Lower leg skin (tissue), 3 donors: ENCODE measurements at regions not wholly inside any gene's neighbourhood (a gene's known extent, or its start where the extent isn't known, plus 50 kb on each side); places are given as distances from the start of the nearest gene placed in this dataset.

ENCODE experiments used
- CTCF ChIP-seq, 3 donors: fragments of 450-650 bp; IDR thresholded peaks; one replicate each; pipeline ENCODE4 v1.5.1; 2016; ENCODE audit warnings: antibody characterized with exemption in 3 of 3, mild to moderate bottlenecking in 3 of 3, moderate library complexity in 2 of 3
- POLR2A ChIP-seq, 2 donors: fragments of 450-650 bp; IDR thresholded peaks; one replicate each; pipeline ENCODE4 v1.6.1; 2016 to 2017; ENCODE audit warnings: antibody characterized with exemption in 2 of 2, mild to moderate bottlenecking in 1 of 2, moderate library complexity in 1 of 2

GRCh38 chr1:232421143-232421796, 208.7 kb downstream of the SIPA1L2 start:
- no peak for TF ChIP-seq CTCF (IDR thresholded peaks at IDR 0.05)
- TF ChIP-seq POLR2A (IDR thresholded peaks at IDR 0.05), result no peak
